NCI-H226 (cell line): ENCODE measurements at regions not wholly inside any gene's neighbourhood (a gene's known extent, or its start where the extent isn't known, plus 50 kb on each side); places are given as distances from the start of the nearest gene placed in this dataset.
A peak's percentile ranks its signal among the peaks of the same experiment; 100 is the strongest.
"Not testable (repeated sequence)": the region's sequence is repeated elsewhere in the genome, so short reads cannot be mapped to it uniquely, and the experiment has no call there.

Source experiments
- DNase-seq: peaks from one replicate; pipeline ENCODE4 v3.0.0-alpha.2; 2015

- not testable (repeated sequence) for DNase-seq
Observed at GRCh38 chr5:30455484-30455883, 738.0 kb upstream of the CDH6 start.

- no peak for DNase-seq
Observed at GRCh38 chr5:30453168-30453567, 740.3 kb upstream of the CDH6 start.

- DNase-seq = no peak
Observed at GRCh38 chr5:30450153-30450552, 743.3 kb upstream of the CDH6 start.

- no peak for DNase-seq
Observed at GRCh38 chr5:30447431-30447830, 746.1 kb upstream of the CDH6 start.

- no peak for DNase-seq
Observed at GRCh38 chr5:30446456-30446855, 747.0 kb upstream of the CDH6 start.

- DNase-seq = no peak
Observed at GRCh38 chr5:30438785-30439184, 754.7 kb upstream of the CDH6 start.

- no peak for DNase-seq
Observed at GRCh38 chr5:30436691-30437090, 756.8 kb upstream of the CDH6 start.

GRCh38 chr5:30428866-30429407 is 764.5 kb upstream of the CDH6 start:
- not testable (repeated sequence) for DNase-seq

- no peak for DNase-seq
Observed at GRCh38 chr5:30414078-30414477, 779.4 kb upstream of the CDH6 start.

- no peak for DNase-seq
Observed at GRCh38 chr5:30413540-30413939, 779.9 kb upstream of the CDH6 start.

GRCh38 chr5:30405821-30406220 is 787.7 kb upstream of the CDH6 start:
- DNase-seq = no peak

GRCh38 chr5:30401479-30402058 is 791.9 kb upstream of the CDH6 start:
- DNase-seq = no peak

GRCh38 chr5:30398423-30398822 is 795.1 kb upstream of the CDH6 start:
- no peak for DNase-seq

- no peak for DNase-seq
Observed at GRCh38 chr5:30392897-30393296, 800.6 kb upstream of the CDH6 start.

- no peak for DNase-seq
Observed at GRCh38 chr5:30390095-30390494, 803.4 kb upstream of the CDH6 start.

- no peak for DNase-seq
Observed at GRCh38 chr5:30387974-30388632, 805.4 kb upstream of the CDH6 start.

- DNase-seq = no peak
Observed at GRCh38 chr5:30385754-30386153, 807.7 kb upstream of the CDH6 start.

- no peak for DNase-seq
Observed at GRCh38 chr5:30384171-30384570, 809.3 kb upstream of the CDH6 start.

- no peak for DNase-seq
Observed at GRCh38 chr5:30380228-30380627, 813.3 kb upstream of the CDH6 start.

- no peak for DNase-seq
Observed at GRCh38 chr5:30376848-30377247, 816.6 kb upstream of the CDH6 start.

- DNase-seq = peak; percentile 16
Observed at GRCh38 chr5:30368064-30368463, 825.4 kb upstream of the CDH6 start.

- not testable (repeated sequence) for DNase-seq
Observed at GRCh38 chr5:30365031-30365430, 828.5 kb upstream of the CDH6 start.

- DNase-seq = no peak
Observed at GRCh38 chr5:30357371-30357770, 836.1 kb upstream of the CDH6 start.

GRCh38 chr5:30355675-30356074 is 837.8 kb upstream of the CDH6 start:
- no peak for DNase-seq

GRCh38 chr5:30347858-30348257 is 845.6 kb upstream of the CDH6 start:
- no peak for DNase-seq
